ENCODE measurements at regions not wholly inside any gene's neighbourhood (a gene's known extent, or its start where the extent isn't known, plus 50 kb on each side); places are given as distances from the start of the nearest gene placed in this dataset.

- no peaks in the 10 kb centered on the region for H3K9me3 ChIP-seq (ENCODE audit: low read depth, low read length)
- no peaks in the 10 kb centered on the region for H3K36me3 ChIP-seq (ENCODE audit: insufficient read depth, low read length)
- no peak overlapping the region for H3K4me3 ChIP-seq
- TF ChIP-seq FOXP2 (optimal IDR thresholded peaks at IDR 0.05; ENCODE audit: control extremely low read depth, extremely low read length, insufficient read depth): no peak
- no peak for TF ChIP-seq POLR2AphosphoS5 (IDR thresholded peaks at IDR 0.05; ENCODE audit: borderline replicate concordance, low read depth, low read length)
- TF ChIP-seq EZH2 (IDR thresholded peaks at IDR 0.05): no peak
- no peak overlapping the region for H3K9ac ChIP-seq (ENCODE audit: insufficient read length)
- no peak overlapping the region for H3K27ac ChIP-seq
- DNase-seq (ENCODE audit: low read depth, low spot score): no peak
Measured at GRCh38 chr9:126211441-126212074, 115.1 kb upstream of the MVB12B start.

- no peak overlapping the region for H3K27ac ChIP-seq
- no peak overlapping the region for H3K9ac ChIP-seq (ENCODE audit: insufficient read length)
- TF ChIP-seq FOXP2 (optimal IDR thresholded peaks at IDR 0.05; ENCODE audit: control extremely low read depth, extremely low read length, insufficient read depth): no peak
- TF ChIP-seq EZH2 (IDR thresholded peaks at IDR 0.05): no peak
- TF ChIP-seq POLR2AphosphoS5 (IDR thresholded peaks at IDR 0.05; ENCODE audit: borderline replicate concordance, low read depth, low read length): no peak
- no peak for DNase-seq (ENCODE audit: low read depth, low spot score)
- no peak overlapping the region for H3K4me3 ChIP-seq
- H3K36me3 ChIP-seq (ENCODE audit: insufficient read depth, low read length): no peaks in the 10 kb centered on the region
- H3K9me3 ChIP-seq (ENCODE audit: low read depth, low read length): no peaks in the 10 kb centered on the region
Measured at GRCh38 chr9:126215486-126215885, 111.1 kb upstream of the MVB12B start.

DNA sequence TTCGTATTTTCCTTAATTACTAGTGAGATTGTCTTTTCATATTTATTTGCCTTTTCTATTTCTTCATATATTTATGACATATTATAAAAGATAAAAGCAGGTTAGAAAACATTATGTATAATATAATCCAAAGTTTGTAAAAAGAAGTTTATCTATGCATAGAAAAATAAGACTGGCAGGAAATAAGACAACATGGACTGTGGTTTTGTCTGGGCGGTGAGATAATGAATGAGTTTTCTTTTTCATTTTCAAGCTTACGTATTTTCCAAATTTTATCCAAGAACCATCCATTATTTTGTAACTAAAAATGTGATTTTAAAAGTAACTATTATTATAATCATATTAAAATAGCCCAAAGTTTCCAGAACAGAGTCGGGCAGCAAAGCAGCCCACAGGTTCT lies 109.8 kb upstream of the MVB12B start:
- peaks cover 5% of the 10 kb centered on the region; the same call in 1 of the 2 replicates for H3K9me3 ChIP-seq (ENCODE audit: low read depth, low read length)
- H3K9ac ChIP-seq (ENCODE audit: insufficient read length): no peak overlapping the region
- no peak overlapping the region for H3K4me3 ChIP-seq
- DNase-seq (ENCODE audit: low read depth, low spot score): no peak
- H3K36me3 ChIP-seq (ENCODE audit: insufficient read depth, low read length): no peaks in the 10 kb centered on the region
- H3K27ac ChIP-seq: no peak overlapping the region
- TF ChIP-seq POLR2AphosphoS5 (IDR thresholded peaks at IDR 0.05; ENCODE audit: borderline replicate concordance, low read depth, low read length) (no peak), EZH2 (IDR thresholded peaks at IDR 0.05) (no peak), FOXP2 (optimal IDR thresholded peaks at IDR 0.05; ENCODE audit: control extremely low read depth, extremely low read length, insufficient read depth) (no peak)

DNA sequence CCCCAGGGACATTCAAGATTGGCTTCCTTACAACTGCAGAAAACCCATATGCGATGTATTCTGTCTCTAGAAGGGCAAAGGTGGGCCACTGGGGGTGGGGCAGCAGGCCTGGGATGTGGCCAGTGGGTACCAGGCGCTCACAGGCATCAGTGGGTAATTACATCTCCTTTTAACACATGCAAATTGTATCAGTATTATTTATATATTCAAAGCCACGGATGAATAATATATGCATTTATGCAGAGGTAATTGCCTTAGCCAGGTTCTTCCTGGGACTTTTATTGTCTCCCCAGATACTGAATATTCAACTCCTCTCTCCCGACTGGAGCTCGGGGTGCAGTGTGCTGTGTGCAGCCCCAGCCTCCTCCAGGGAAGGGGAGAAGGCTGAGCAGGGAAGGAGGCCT lies 109.4 kb upstream of the MVB12B start:
- Histone ChIP-seq H3K27ac (no peak overlapping the region), H3K9me3 (ENCODE audit: low read depth, low read length) (peaks cover 5% of the 10 kb centered on the region; the same call in 1 of the 2 replicates), H3K36me3 (ENCODE audit: insufficient read depth, low read length) (no peaks in the 10 kb centered on the region), H3K4me3 (no peak overlapping the region), H3K9ac (ENCODE audit: insufficient read length) (no peak overlapping the region)
- TF ChIP-seq POLR2AphosphoS5 (IDR thresholded peaks at IDR 0.05; ENCODE audit: borderline replicate concordance, low read depth, low read length) (no peak), EZH2 (IDR thresholded peaks at IDR 0.05) (no peak)
- no peak for DNase-seq (ENCODE audit: low read depth, low spot score)

- no peak for DNase-seq (ENCODE audit: low read depth, low spot score)
- H3K4me3 ChIP-seq: no peak overlapping the region
- H3K36me3 ChIP-seq (ENCODE audit: insufficient read depth, low read length): no peaks in the 10 kb centered on the region
- H3K9me3 ChIP-seq (ENCODE audit: low read depth, low read length): peaks cover 5% of the 10 kb centered on the region; the same call in 1 of the 2 replicates
- TF ChIP-seq EZH2 (IDR thresholded peaks at IDR 0.05): no peak
- no peak for TF ChIP-seq POLR2AphosphoS5 (IDR thresholded peaks at IDR 0.05; ENCODE audit: borderline replicate concordance, low read depth, low read length)
- TF ChIP-seq FOXP2 (optimal IDR thresholded peaks at IDR 0.05; ENCODE audit: control extremely low read depth, extremely low read length, insufficient read depth): no peak
- no peak overlapping the region for H3K9ac ChIP-seq (ENCODE audit: insufficient read length)
- no peak overlapping the region for H3K27ac ChIP-seq
Measured at GRCh38 chr9:126217797-126218196, 108.8 kb upstream of the MVB12B start.

DNA sequence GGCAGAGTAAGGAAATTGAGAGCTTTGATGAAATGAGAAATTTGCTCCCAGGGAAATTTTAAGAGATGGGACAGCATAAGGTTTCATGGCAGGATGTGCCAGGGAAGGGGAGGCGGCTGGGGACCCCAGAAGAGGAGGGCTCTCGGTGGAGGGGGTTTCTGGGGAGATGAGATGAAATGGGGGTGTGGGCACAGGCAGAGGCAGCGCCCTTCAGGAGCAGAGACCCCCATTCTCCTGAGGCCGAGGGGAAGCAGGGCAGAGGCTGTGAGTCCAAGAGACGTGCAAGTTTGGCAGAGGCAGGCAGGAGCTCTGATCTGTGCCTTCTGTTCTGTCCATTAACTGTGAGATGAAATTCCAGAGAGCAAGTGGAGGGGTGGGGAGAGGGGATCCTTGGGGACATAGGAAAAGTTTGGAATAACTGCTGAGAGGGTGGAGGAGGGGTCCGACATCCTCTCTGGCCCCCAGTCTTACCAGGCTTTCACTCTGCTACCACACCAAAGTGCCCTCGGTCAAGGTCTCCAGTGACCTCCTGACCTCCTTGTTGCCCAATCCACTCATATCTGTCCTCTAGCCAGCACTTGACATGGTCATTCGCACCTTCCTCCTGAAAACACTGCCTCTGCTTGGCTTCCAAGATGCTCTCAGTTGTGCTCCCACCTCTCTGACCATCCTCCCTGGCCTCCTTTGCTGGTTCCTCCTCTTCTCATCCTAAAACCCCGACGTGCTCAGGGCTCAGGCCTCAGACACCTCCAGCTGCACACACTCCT lies 108.1 kb upstream of the MVB12B start:
- Histone ChIP-seq H3K9me3 (ENCODE audit: low read depth, low read length) (peaks cover 5% of the 10 kb centered on the region; the same call in 1 of the 2 replicates), H3K36me3 (ENCODE audit: insufficient read depth, low read length) (no peaks in the 10 kb centered on the region), H3K9ac (ENCODE audit: insufficient read length) (no peak overlapping the region), H3K4me3 (no peak overlapping the region), H3K27ac (no peak overlapping the region)
- DNase-seq (ENCODE audit: low read depth, low spot score): no peak
- no peak for TF ChIP-seq EZH2 (IDR thresholded peaks at IDR 0.05)

DNA sequence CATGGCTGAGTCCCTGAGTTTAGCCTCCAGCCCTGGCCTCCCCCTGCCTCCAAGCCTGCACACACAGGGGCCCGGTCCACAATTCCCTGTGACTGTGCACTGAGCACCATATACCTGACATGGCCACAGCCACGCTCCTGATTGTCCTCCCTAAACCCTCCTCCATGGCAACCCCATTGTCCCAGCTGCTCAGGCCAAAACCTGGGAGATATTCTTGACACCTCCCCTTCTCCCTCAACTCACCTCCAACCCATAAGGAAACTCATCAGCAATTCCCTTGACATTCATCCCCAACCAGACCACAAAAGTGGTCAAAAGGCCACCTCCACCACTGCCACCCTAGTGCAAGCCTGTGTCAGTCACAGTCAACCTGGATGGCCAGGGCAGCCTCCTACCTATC lies 107.5 kb upstream of the MVB12B start:
- no peak overlapping the region for H3K4me3 ChIP-seq
- TF ChIP-seq POLR2AphosphoS5 (IDR thresholded peaks at IDR 0.05; ENCODE audit: borderline replicate concordance, low read depth, low read length): no peak
- TF ChIP-seq FOXP2 (optimal IDR thresholded peaks at IDR 0.05; ENCODE audit: control extremely low read depth, extremely low read length, insufficient read depth): no peak
- no peak for TF ChIP-seq EZH2 (IDR thresholded peaks at IDR 0.05)

DNA sequence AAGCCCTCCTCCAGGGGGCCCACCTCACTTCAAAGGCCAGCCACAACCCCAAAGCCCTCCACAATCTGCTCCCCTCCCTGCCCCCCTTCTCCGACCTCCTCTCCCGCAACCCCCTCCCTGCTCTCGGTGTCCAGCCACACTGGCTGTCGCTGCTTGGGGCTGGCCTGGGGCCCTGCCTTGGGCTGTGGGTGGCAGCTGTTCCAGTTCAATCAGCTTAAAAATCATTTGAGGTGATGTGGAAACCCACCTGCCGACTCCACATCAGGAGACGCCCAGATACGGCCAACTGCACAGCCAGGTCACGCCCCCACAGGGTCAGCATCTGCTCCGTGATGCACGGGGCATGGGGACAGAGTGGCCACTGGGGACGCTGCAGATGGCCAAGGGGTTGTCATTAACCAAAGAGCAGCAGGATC lies 107.0 kb upstream of the MVB12B start:
- Histone ChIP-seq H3K27ac (no peak overlapping the region), H3K36me3 (ENCODE audit: insufficient read depth, low read length) (no peaks in the 10 kb centered on the region), H3K9me3 (ENCODE audit: low read depth, low read length) (peaks cover 5% of the 10 kb centered on the region; the same call in 1 of the 2 replicates), H3K9ac (ENCODE audit: insufficient read length) (no peak overlapping the region), H3K4me3 (no peak overlapping the region)
- TF ChIP-seq POLR2AphosphoS5 (IDR thresholded peaks at IDR 0.05; ENCODE audit: borderline replicate concordance, low read depth, low read length) (no peak), EZH2 (IDR thresholded peaks at IDR 0.05) (no peak), FOXP2 (optimal IDR thresholded peaks at IDR 0.05; ENCODE audit: control extremely low read depth, extremely low read length, insufficient read depth) (no peak)
- DNase-seq (ENCODE audit: low read depth, low spot score): no peak

More for the DNA sequence above, 107.5 kb upstream of the MVB12B start:
- DNase-seq (ENCODE audit: low read depth, low spot score): no peak
- no peak overlapping the region for H3K27ac ChIP-seq
- no peaks in the 10 kb centered on the region for H3K36me3 ChIP-seq (ENCODE audit: insufficient read depth, low read length)
- H3K9ac ChIP-seq (ENCODE audit: insufficient read length): no peak overlapping the region
- peaks cover 5% of the 10 kb centered on the region; the same call in 1 of the 2 replicates for H3K9me3 ChIP-seq (ENCODE audit: low read depth, low read length)

All from SK-N-MC (cell line).